DND-41 (cell line): ENCODE measurements at regions not wholly inside any gene's neighbourhood (a gene's known extent, or its start where the extent isn't known, plus 50 kb on each side); places are given as distances from the start of the nearest gene placed in this dataset.

Experiments
- ATAC-seq: fragments of 200-7000 bp; cut with Tn5 transposase; 3 replicates; pipeline ENCODE4 v1.9.1; 2021; ENCODE audit warnings: low read depth; ENCODE audit not compliant: insufficient read depth
- DNase-seq: peaks from one replicate; pipeline ENCODE4 v3.0.0-alpha.2; 2020
- H2AFZ ChIP-seq: 2 replicates; pipeline ENCODE4 v1.6.0; 2012; ENCODE audit warnings: low read depth, low read length
- H3K27ac ChIP-seq: 2 replicates; pipeline ENCODE4 v1.5.1; 2012; ENCODE audit warnings: low read length, inconsistent platforms
- H3K27me3 ChIP-seq: fragments of 200-600 bp; sonication (generic); 2 replicates; pipeline ENCODE4 v1.6.0; 2012; ENCODE audit warnings: low read length, mild to moderate bottlenecking, inconsistent platforms; ENCODE audit not compliant: insufficient read depth, poor library complexity
- H3K36me3 ChIP-seq: 2 replicates; pipeline ENCODE4 v1.5.1; 2012; ENCODE audit warnings: low read length, inconsistent platforms; ENCODE audit not compliant: insufficient read depth
- H3K4me1 ChIP-seq: 2 replicates; pipeline ENCODE4 v1.5.1; 2012; ENCODE audit warnings: mild to moderate bottlenecking, low read length; ENCODE audit not compliant: insufficient read depth
- H3K4me2 ChIP-seq: 2 replicates; pipeline ENCODE4 v1.6.0; 2012; ENCODE audit warnings: mild to moderate bottlenecking, moderate library complexity, low read length, inconsistent platforms; ENCODE audit not compliant: insufficient read depth
- H3K4me3 ChIP-seq, 2 experiments: fragments of 200-600 bp in 1 of 2; shearing (Covaris generic) in 1 of 2; 2 replicates each; pipeline ENCODE4 v1.5.1; 2012 to 2016; ENCODE audit warnings: inconsistent platforms in 2 of 2, low read length in 2 of 2, mild to moderate bottlenecking in 2 of 2, low read depth in 1 of 2, moderate library complexity in 1 of 2
- H3K79me2 ChIP-seq: 2 replicates; pipeline ENCODE4 v1.6.0; 2012; ENCODE audit warnings: low read length, inconsistent platforms; ENCODE audit not compliant: insufficient read depth
- H3K9ac ChIP-seq: 2 replicates; pipeline ENCODE4 v1.6.0; 2012; ENCODE audit warnings: low read depth, mild to moderate bottlenecking, inconsistent platforms, low read length, moderate library complexity
- H3K9me3 ChIP-seq: 2 replicates; pipeline ENCODE4 v1.5.1; 2012; ENCODE audit warnings: low read length, moderate library complexity, mild to moderate bottlenecking, inconsistent platforms; ENCODE audit not compliant: insufficient read depth, severe bottlenecking
- H4K20me1 ChIP-seq: 2 replicates; pipeline ENCODE4 v1.6.0; 2012; ENCODE audit warnings: low read length; ENCODE audit not compliant: insufficient read depth
- CTCF ChIP-seq: IDR thresholded peaks from 2 replicates; pipeline ENCODE4 v1.5.1; 2012; ENCODE audit warnings: borderline replicate concordance, low read length, moderate library complexity, mild to moderate bottlenecking; ENCODE audit not compliant: poor library complexity, severe bottlenecking; ENCODE audit errors: extremely low read depth
- EZH2 ChIP-seq: IDR thresholded peaks from 3 replicates; pipeline ENCODE4 v1.6.1; 2012; ENCODE audit warnings: borderline replicate concordance, low read depth, mild to moderate bottlenecking, moderate library complexity, low read length, inconsistent platforms; ENCODE audit not compliant: severe bottlenecking

GRCh38 chr2:223225266-223225665 is 173.3 kb downstream of the KCNE4 start:
- Histone ChIP-seq H3K4me2 (no peak overlapping the region), H2AFZ (no peak overlapping the region), H3K27ac (no peak overlapping the region), H4K20me1 (no peaks in the 10 kb centered on the region), H3K79me2 (no peaks in the 10 kb centered on the region), H3K36me3 (no peaks in the 10 kb centered on the region), H3K4me3 (no peak overlapping the region), H3K9ac (no peak overlapping the region), H3K4me1 (no peaks in the 10 kb centered on the region), H3K9me3 (no peaks in the 10 kb centered on the region), H3K27me3 (no peaks in the 10 kb centered on the region)
- no peak for DNase-seq
- TF ChIP-seq CTCF (no peak), EZH2 (no peak)
- no peak for ATAC-seq

- Histone ChIP-seq H4K20me1 (no peaks in the 10 kb centered on the region), H3K9me3 (no peaks in the 10 kb centered on the region), H3K4me1 (no peaks in the 10 kb centered on the region), H3K9ac (no peak overlapping the region), H3K79me2 (no peaks in the 10 kb centered on the region), H3K27ac (no peak overlapping the region), H3K36me3 (no peaks in the 10 kb centered on the region), H3K4me2 (no peak overlapping the region), H2AFZ (no peak overlapping the region), H3K27me3 (no peaks in the 10 kb centered on the region), H3K4me3 (no peak overlapping the region)
- peak; percentile 60; the same call in 2 of the 3 replicates for ATAC-seq
- no peak for DNase-seq
- TF ChIP-seq CTCF (no peak), EZH2 (no peak)
Observed at GRCh38 chr2:223226264-223226663, 174.3 kb downstream of the KCNE4 start.

- H2AFZ ChIP-seq, result no peak overlapping the region
- no peak overlapping the region for H3K4me2 ChIP-seq
- H3K27ac ChIP-seq, result no peak overlapping the region
- no peak for ATAC-seq
- no peaks in the 10 kb centered on the region for H3K27me3 ChIP-seq
- H3K9ac ChIP-seq, result no peak overlapping the region
- H4K20me1 ChIP-seq, result no peaks in the 10 kb centered on the region
- TF ChIP-seq EZH2, result no peak
- TF ChIP-seq CTCF, result no peak
- DNase-seq, result no peak
- no peak overlapping the region for H3K4me3 ChIP-seq
- no peaks in the 10 kb centered on the region for H3K36me3 ChIP-seq
- H3K79me2 ChIP-seq, result no peaks in the 10 kb centered on the region
- H3K9me3 ChIP-seq, result no peaks in the 10 kb centered on the region
- H3K4me1 ChIP-seq, result no peaks in the 10 kb centered on the region
Observed at GRCh38 chr2:223227338-223227737, 175.3 kb downstream of the KCNE4 start.

GRCh38 chr2:223228871-223229270 is 176.9 kb downstream of the KCNE4 start:
- no peak for DNase-seq
- Histone ChIP-seq H4K20me1 (no peaks in the 10 kb centered on the region), H3K4me3 (no peak overlapping the region), H3K27me3 (no peaks in the 10 kb centered on the region), H3K79me2 (no peaks in the 10 kb centered on the region), H3K36me3 (no peaks in the 10 kb centered on the region), H2AFZ (no peak overlapping the region), H3K4me2 (no peak overlapping the region), H3K9me3 (no peaks in the 10 kb centered on the region), H3K4me1 (no peaks in the 10 kb centered on the region), H3K27ac (no peak overlapping the region), H3K9ac (no peak overlapping the region)
- ATAC-seq, result no peak
- TF ChIP-seq EZH2, result no peak
- TF ChIP-seq CTCF, result no peak
